GM23248 (cell line): ENCODE measurements at regions not wholly inside any gene's neighbourhood (a gene's known extent, or its start where the extent isn't known, plus 50 kb on each side); places are given as distances from the start of the nearest gene placed in this dataset.

ENCODE experiments used
- EZH2 ChIP-seq: fragments of 200-600 bp; sonication (generic); IDR thresholded peaks from 2 replicates; pipeline ENCODE4 v1.6.1; 2018; ENCODE audit warnings: antibody characterized with exemption, mild to moderate bottlenecking; ENCODE audit not compliant: insufficient read depth, poor library complexity, severe bottlenecking
- EZH2phosphoT487 ChIP-seq: fragments of 200-600 bp; sonication (generic); IDR thresholded peaks from 2 replicates; pipeline ENCODE4 v1.6.1; 2018; ENCODE audit warnings: antibody characterized with exemption, moderate library complexity, mild to moderate bottlenecking, low read depth; ENCODE audit not compliant: insufficient read depth

DNA sequence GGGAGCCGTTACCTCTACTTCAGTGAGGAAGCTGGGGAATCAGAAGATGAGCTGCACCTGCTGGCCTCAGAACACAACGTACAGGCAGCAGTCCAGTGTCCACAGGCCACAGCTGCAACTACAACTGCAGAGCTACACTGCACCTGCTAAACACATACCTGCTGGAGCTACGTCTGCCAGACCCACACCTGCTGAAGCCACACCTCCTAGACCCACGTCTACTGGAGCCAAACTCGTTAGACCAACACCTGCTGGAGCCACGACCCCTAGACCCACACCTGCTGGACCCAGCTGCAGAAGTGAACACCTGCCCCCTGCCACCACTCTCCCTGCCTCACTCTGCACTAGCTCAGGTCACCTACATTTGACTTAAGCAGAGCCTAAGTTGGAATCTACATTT, 169.9 kb downstream of the USP12 start:
- no peak for TF ChIP-seq EZH2
- TF ChIP-seq EZH2phosphoT487: no peak
